K562 (cell line): ENCODE measurements at regions not wholly inside any gene's neighbourhood (a gene's known extent, or its start where the extent isn't known, plus 50 kb on each side); places are given as distances from the start of the nearest gene placed in this dataset.

Experiments used
- FOSL1 ChIP-seq: fragments of 200-800 bp; sonication (Bioruptor generic); conservative IDR thresholded peaks from 2 replicates; pipeline ENCODE4 v1.6.1; 2016; ENCODE audit warnings: missing genetic modification characterization, missing compliant biosample characterization
- GATAD2A ChIP-seq: fragments of 450-650 bp; IDR thresholded peaks from 2 replicates; pipeline ENCODE4 v1.6.1; 2017
- HDAC3 ChIP-seq: fragments of 450-650 bp; IDR thresholded peaks from 2 replicates; pipeline ENCODE4 v1.6.1; 2018; ENCODE audit warnings: borderline replicate concordance, mild to moderate bottlenecking, moderate library complexity; ENCODE audit not compliant: partially characterized antibody
- MYC ChIP-seq, 2 experiments: fragments of 250-450 bp in 1 of 2; sonication (Bioruptor Pico) in 1 of 2; IDR thresholded peaks; 2 replicates each; pipeline versions ENCODE4 v1.5.1 to v1.6.1; 2012 to 2021; ENCODE audit warnings: low read depth in 2 of 2, borderline replicate concordance in 1 of 2, improper control_type of control experiment in 1 of 2, low read length in 1 of 2, mild to moderate bottlenecking in 1 of 2, moderate library complexity in 1 of 2
- PHF8 ChIP-seq: fragments of 200-600 bp; sonication (generic); IDR thresholded peaks from 2 replicates; pipeline ENCODE4 v1.6.1; 2012; ENCODE audit warnings: mixed run types, mild to moderate bottlenecking, inconsistent platforms, low read length, moderate library complexity, borderline replicate concordance
- SIX5 ChIP-seq, 2 experiments: IDR thresholded peaks; 2 replicates each; pipeline ENCODE4 v1.6.1; 2011; ENCODE audit warnings: low read length in 2 of 2, borderline replicate concordance in 1 of 2, low read depth in 1 of 2, mild to moderate bottlenecking in 1 of 2, moderate library complexity in 1 of 2; ENCODE audit not compliant: insufficient read depth in 1 of 2
- ZNF274 ChIP-seq: IDR thresholded peaks from 2 replicates; pipeline ENCODE4 v1.6.1; 2011; ENCODE audit warnings: low read depth, mild to moderate bottlenecking, low read length, moderate library complexity, borderline replicate concordance

DNA sequence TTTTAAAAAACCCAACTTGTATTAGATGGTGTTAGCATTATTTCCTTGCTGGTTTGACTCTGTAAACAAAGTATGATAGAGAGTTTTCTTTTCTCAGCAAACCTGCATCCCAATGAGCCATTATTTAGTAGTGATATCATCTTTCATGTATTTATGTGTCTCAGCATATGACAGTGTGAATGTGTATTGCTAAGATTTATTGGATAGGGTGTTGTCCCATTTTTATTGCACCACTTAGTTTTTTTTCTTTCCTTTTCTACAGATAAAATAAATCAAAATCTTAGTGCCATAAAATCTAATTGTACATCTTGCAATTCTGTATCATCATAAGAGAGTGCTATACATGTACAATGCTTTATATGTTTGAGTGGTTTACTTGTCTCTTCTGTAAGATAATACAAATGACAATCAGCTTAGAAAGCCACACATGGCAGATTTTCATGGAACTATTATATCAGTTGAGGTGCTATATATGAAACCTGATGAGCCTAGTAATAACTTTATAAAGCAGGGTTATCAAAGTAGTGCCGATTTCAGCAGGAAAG, 149.2 kb upstream of the CYLC2 start:
- TF ChIP-seq GATAD2A (no peak), PHF8 (no peak), SIX5 (IDR thresholded peaks at IDR 0.05; ENCODE audit: borderline replicate concordance in 1 of 2, insufficient read depth in 1 of 2, low read depth in 1 of 2, low read length in 2 of 2) (no peak), ZNF274 (no peak), HDAC3 (no peak), FOSL1 (tag) (no peak), MYC (IDR thresholded peaks at IDR 0.05; ENCODE audit: low read depth, low read length) (no peak), MYC (CRISPR knock-in tag; IDR thresholded peaks at IDR 0.05; ENCODE audit: borderline replicate concordance, low read depth) (no peak)
